CD4-positive, alpha-beta T cell treated with Interleukin-15 for 4 hours (primary cell): ENCODE measurements at regions not wholly inside any gene's neighbourhood (a gene's known extent, or its start where the extent isn't known, plus 50 kb on each side); places are given as distances from the start of the nearest gene placed in this dataset.
"Not testable (repeated sequence)": the region's sequence is repeated elsewhere in the genome, so short reads cannot be mapped to it uniquely, and the experiment has no call there.

Source experiments
- DNase-seq: peaks from one replicate; pipeline ENCODE4 v3.0.0-alpha.2; 2020; ENCODE audit warnings: low spot score

DNA sequence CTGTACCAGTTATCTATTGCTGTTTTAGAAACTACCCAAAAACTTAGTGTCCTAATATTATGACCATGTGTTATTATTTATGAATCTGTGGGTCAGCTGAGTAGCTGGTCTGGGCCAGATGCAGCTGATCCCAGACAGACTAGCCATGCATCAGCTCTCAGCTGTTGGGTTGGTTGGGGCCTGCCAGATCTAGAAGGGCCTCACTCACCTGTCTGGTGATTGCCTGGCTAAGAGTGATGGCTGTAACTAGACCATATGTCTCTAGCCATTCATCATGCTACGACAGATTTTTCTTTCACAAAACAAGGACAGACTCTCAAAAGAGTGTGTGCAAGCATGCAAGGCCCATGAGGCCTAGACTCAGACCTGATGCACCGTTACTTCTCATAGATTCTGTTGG lies 403.2 kb downstream of the SAMD5 start:
- DNase-seq = no peak

DNA sequence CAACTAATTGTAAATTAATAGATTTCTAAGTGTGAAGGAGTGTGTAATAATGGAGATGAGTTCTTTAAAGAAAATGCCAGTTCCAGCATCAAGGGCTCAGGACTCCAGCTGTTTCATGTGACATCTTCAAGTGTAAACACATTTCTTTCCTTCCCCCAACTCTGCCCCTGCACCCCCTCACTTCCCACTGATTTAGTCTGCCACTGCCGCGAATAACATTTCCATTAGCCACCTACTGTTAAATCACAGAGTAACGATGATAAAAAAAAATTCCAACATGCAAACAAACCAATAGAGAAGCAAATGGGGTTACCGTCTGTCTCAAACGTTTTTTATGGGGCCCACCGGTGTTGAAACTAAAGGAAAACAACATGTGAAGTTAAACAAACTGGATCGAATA lies 414.3 kb downstream of the SAMD5 start:
- no peak for DNase-seq

DNA sequence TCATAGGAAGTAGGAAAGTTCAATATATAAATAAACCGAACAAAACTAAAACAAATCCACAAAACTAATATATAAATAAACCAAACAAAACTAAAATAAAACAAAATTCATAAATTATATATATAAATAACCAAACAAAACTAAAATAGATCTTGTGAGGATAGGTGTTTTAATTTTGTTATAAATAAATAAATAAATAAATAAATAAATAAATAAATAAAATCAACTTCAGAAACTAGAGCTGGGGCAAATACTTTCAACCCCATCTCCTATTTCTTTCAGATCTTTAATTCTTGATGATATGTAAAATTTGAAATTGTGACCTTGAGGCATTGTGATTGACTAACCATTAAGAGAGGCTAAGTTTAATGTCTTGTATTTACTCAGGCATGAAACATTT lies 416.1 kb downstream of the SAMD5 start:
- no peak for DNase-seq

DNA sequence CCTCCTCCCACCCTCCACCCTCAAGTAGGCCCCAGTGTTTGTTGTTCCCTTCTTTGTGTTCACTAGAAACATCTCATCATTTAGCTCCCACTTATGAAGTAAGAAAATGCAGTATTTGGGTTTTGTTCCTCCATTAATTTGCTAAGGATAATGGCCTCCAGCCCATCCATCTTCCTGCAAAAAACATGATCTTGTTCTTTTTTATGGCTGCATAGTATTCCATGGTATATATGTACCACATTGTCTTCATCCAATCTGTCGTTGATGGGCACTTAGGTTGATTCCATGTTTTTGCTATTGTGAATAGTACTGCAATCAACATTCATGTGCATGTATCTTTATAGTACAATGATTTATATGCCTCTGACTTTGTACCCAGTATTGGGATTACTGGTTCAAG lies 416.8 kb upstream of the SASH1 start:
- DNase-seq = no peak

DNA sequence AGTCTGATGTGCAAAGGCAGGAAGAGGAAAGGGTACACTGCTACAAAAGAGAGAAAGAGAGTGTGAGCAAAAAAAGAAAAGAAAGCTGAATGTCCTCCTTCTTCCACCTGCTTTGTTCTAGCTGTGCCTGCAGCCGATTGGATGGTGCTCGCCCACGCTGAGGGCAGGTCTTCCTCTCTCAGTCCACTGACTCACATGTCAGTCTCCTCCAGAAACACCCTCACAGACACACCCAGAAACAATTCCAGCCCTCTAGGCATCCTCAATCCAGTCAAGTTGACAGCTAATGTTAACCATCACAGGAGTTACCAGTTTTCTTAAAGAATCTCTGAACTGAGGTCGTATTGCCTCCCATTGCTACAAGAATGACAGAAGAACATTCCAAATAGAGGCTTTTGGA lies 411.9 kb upstream of the SASH1 start:
- DNase-seq = no peak

DNA sequence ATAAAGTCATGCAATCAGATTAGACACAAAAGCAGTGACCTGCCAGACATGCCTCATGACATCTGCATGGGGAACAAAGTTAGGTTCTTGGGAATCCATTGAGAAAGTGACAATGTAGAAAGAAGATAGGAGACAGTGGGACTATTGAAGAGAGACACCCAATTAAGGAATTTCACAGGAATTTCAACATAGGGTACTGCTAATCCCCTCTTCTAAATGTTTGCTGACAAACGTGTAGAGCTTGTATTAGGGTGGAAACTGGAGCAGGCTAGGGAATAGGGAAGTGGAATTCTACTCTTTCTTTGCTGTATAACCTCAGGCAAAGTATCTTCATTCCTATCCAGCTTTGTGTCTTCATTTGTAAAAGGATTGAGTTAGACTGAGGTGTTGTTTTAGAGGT lies 409.4 kb upstream of the SASH1 start:
- DNase-seq = no peak

DNA sequence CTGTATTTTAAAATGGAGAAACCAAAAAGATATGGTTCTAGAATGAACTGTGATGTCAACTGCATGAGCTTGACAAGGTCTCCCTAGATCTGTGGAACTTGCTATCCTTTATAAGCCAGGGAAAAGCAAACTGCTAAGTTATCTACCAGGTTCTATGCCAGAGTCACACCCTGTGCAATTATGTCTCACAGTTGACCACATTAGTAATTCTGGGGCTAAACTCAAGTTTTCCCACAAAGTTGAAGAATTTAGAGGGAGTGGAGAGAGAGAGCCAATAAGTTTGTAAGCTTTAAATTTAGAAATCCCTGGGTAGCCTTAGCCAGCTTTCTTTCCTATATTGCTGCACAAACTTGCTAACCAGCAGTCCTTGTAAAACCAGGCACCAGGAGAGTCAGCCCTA lies 407.0 kb upstream of the SASH1 start:
- DNase-seq = no peak

DNA sequence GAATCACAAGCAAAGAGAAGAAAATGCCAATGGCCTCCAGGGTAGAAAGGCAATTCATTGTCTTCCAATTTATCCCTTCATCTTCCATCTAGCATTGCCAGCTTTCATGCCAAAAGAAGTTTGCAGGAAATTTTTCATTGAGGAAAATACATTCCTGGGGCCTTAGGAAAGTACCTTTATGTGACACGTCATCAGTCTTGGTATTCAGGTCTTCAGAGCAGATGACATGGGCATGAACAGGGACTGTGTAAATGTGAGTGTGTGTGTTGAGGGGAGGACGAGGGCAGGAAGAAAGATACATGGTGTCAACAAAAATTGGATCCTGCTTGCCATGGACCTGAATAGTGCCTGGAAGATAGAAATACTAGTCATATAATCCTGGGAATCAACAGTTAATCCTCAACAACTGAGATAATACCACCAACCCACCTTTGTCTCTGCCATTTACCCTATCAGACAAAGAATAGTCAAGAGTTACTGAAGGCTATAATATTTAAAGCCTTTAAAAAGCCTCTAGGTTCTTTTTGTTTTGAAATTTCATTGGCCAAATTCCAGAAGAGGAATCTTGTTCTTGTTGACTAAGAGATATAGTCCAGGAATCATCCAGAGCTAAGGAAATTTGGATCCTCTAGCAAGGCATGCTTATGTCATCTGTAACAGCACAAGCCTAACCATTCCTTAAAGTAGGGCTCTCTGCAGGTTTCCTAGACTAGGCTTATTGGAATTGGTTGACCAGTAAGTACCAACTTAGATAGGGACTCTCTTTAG lies 405.8 kb upstream of the SASH1 start:
- no peak for DNase-seq

DNA sequence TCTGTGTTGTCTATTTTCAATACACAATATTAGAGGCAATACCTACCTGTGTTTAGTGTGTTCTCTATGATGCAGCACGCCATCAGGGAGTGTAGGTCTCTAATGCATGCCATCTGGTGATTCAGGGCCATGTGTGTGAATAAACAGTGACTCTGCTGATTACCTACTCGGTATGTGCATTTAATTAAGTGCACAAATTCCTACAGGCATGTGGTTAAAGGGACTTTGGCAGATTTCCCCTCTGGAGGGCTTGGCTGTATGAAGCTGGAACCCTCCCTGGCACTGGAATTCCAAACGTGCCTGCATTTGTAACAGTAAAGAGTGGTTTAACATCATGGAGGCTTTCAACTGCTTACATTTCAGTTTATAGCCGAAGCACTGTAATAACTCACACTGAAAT lies 401.5 kb upstream of the SASH1 start:
- no peak for DNase-seq

DNA sequence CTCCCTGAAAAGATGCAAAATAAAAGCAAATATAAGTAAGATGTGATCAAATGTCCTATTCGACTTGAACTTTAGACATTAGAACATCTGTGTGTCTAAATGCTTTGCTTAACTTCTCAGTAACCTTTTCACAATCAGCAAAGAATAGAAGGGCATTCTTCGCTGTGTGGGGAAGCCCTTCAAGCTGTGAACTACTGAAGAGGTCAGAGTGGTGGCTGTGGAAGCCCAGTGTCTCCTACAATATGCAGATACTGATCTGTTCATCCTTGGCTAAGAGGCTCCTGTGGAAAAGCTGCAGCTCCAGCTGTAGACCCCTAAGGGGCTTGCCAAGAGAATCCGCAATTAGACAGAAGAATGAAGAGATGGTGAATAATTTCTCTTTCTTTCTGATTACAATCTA lies 400.3 kb upstream of the SASH1 start:
- no peak for DNase-seq

DNA sequence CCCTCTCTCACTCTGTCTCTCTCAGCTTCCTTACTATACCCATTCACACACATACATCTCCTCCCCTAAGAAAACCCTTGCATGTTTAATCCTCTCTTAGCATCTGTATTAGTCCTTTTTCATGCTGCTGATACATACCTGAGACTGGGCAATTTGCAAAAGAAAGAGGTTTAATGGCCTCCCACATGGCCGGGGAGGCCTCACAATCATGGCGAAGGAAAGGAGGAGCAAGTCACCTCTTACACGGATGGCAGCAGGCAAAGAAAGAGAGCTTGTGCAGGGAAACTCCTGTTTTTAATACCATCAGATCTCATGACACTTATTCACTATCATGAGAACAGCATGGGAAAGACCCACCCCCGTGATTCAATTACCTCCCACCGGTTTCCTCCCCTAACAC lies 398.5 kb upstream of the SASH1 start:
- no peak for DNase-seq

DNA sequence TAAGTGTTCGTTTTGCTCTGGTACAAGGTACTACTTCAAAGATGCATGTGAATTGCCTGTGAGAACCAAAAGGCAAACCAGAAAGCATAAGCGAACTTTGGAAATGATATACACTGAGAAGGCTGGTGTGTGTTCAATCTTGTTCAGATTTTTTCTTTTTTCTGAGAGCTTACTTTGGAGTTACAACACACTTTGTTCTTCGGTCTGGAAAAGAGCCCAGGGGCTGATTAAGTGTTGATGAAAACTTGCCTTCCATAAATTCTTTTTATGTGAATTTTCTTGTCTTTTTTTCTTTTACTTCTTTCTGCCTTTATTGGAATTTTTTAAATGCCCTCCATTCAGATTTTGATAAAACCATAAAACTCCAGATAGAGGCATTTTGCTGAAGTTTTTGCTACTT lies 395.1 kb upstream of the SASH1 start:
- DNase-seq = no peak

DNA sequence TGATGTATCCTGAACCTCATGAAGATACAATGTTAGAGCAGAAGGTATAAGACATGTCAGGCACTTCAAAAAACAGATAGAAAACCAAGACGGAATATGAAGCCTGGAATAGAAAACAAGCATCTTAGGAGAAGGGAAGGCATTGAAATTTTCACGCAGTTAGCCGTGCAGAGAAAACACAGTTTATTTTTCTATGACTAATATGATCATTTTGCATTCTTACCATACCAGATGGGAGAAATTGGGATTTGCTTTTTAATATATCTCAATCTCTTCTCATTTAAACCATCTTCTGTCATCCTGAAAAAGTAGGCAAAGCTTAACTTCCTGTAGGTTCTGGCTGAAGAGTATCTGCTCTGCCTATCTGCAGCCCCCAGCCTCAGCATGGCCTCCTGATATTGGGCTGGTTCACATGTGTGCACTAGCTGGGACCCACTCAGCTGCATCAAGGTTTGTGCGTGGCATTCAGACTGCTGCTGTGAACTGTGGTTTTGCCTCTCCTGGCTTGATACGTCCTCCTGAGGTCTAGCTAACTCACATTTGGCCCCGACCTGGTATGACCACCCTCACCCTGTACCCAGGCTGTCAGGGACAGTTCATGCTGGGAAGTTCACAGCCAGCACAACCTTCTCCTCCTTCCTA lies 392.5 kb upstream of the SASH1 start:
- DNase-seq = no peak

DNA sequence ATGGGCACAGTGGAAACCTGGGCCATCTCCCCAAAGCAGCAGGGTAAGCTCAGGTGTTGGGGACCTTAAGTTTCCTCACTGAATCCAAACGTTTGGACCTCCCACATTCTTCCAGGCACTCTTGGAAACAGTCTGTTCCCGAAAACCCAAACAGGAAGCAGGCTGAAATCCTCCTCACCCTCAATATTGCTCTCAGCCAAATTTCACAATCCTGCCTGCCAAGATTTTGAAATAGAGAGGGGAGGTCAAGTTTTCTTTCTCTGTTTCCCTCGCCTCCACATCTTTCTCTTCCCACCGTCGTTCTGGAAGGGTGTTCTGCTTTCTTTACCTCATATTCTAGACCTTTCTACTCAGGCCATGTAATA lies 392.0 kb upstream of the SASH1 start:
- DNase-seq = no peak

DNA sequence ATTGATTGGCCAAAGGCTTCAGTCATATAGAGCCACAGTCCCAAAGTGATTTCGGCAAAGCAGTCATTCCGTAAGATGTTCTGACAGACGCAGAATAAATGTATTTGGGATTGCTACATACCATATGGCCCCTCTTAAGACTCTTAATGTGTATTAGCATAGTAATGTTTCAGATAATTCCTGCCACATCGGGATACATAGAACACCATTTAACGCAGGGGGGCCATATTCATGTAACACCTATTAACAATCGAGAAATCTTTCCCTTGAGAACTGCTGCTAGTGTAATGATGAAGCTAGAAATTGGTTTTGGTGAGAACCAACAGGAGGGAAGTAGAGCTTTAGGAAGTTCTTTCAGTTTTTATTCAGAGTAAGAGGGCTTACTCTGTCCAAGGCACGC lies 390.9 kb upstream of the SASH1 start:
- DNase-seq = no peak

DNA sequence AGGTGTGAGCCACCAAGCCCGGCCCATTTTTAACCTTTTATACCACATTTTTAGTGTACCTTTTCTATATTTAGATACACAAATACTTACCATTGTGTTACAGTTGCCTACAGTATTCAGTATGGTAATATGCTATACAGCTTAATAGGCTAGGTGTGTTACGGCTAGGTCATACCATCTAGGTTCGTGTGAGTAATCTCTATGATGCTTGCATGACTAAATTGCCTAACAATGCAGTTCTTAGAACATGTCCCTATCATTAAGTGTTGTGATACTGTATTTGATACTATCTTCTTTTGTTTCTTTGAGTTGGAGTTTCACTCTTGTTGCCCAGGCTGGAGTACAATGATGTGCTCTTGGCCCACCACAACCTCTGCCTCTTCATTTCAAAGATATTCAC lies 387.7 kb upstream of the SASH1 start:
- no peak for DNase-seq

DNA sequence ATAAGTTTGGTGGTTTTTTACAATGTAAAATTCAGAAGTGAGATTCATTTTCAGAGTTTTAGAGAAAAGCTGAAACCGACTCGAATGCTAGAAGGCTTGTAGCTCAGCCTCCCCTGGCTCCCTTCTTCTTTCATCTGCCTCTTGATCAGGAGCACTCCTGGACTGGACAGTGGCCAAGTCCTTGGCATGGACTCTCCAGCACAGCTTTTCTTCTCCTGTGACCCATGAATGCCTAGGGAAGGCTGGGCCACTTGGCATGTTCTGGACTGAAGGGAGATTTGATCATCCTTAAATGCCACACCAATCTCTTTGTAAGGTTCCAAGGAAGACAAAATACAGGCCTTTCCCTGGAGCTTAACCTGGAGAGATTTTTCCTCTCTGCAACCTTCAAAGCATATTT lies 384.0 kb upstream of the SASH1 start:
- DNase-seq = no peak

DNA sequence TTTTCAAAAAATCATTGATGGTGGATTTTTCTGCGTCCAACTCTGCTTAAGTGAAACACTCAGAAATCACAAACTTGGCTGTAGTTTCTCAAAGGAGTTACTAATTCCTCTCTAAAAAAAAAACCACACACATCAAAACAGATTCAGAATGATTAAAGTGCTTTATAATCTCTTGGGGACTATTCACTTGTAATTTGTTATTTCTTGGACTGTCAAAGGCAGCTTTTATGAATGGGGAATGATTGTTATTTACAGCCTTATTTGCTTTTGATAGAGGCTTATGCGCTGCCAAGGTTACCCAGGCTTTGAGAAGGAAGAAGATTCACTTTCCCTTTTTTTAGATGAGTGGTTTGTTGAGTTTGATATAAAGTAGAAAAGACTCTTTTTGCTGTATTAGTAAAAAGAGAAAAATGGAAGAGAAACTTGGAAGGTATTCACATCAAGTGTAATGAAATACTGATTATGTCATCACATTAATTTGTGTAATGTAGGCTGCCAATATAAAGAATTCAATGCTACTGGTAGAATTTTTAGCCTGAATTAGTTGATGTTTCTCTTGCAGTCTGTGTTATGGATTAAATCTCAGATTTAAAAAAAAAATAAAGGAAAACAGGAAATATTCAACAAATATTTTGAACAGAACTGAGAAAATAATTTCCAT lies 381.0 kb upstream of the SASH1 start:
- no peak for DNase-seq

DNA sequence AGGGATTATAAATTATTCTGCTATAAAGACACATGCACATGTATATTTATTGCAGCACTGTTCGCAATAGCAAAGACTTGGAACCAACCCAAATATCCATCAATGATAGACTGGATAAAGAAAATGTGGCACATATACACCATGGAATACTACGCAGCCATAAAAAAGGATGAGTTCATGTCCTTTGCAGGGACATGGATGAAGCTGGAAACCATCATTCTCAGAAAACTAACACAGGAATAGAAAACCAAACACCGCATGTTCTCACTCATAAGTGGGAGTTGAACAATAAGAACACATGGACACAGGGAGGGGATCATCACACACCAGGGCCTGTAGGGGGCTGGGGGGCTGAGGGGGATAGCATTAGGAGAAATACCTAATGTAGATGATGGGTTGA lies 377.2 kb upstream of the SASH1 start:
- not testable (repeated sequence) for DNase-seq

DNA sequence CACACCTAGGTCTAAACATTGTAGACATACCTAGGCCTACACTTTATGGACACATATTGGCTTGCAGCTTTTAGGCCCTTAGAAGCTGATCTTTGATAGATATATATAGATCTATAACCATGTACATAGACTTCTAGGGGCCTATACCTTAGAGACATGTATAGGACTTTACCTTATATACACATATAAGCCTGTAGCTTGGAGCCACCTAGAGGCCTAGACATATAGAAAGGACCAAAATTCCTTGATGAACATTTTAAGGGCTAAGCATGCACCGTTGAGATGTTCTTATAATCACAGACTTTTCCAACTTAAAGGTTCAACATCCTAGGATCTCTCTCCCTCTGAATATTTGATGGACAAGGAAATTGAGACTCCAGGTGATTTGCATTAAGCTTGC lies 371.7 kb upstream of the SASH1 start:
- no peak for DNase-seq

DNA sequence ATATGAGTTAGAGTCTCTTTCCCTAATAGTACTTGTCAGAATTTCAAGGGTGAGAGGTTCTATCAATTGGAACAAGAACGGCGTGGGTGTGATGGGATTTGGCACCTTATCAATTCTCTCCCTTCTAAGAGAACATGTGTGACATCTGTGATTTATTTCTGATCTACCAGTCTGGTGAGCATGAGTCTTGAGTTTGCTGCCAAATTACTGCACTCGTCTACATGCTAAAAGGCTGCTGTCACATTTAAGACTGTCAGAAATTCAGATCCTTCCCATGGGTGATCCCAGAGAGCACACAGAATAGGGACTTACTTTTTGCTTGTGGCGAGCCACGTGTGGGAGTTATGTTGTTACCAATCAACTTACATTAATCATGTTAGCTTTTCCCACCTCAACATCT lies 370.2 kb upstream of the SASH1 start:
- DNase-seq = no peak

DNA sequence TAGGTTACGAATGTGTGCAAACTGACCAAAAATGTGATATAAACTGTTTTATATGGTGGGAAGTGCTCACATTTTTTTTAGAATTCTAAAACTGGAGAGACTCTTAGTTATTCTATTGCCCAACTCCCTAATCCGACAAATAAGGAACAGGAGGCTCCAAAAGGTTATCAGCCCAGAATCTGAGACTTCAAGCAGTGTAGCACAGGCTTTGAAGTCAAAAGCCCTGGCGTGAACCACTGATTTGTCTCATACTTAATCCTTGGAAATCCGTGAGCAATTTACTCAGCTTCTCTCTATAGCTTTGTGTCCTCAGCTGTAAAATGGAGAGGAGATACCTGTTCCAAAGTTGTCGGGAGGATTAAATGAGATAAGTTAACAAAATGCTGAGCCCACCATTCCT lies 368.8 kb upstream of the SASH1 start:
- no peak for DNase-seq

DNA sequence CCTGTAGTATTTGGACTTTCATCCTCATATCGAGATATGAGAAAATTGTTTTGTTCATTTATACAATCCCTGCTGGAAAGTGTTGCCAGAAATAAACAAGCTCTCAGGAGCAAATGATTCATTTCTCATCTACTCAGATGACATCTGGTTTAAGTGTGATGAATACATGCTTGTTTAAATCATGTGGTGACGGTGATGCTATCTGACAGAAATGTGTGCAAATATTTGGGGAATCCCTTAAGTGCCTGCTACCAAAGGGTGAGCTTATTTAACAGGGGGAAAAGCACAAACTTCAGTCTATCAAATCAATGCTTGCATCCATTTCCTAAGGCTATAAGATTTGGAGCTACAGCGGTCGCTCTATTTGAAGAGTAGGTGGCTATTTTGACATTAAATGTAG lies 368.3 kb upstream of the SASH1 start:
- no peak for DNase-seq
